Epithelial cell of esophagus (primary cell): ENCODE measurements at regions not wholly inside any gene's neighbourhood (a gene's known extent, or its start where the extent isn't known, plus 50 kb on each side); places are given as distances from the start of the nearest gene placed in this dataset.

Source experiments
- DNase-seq: peaks from one replicate; pipeline ENCODE4 v3.0.0; 2010; ENCODE audit warnings: low read depth
- H3K4me3 ChIP-seq: 2 replicates; pipeline ENCODE4 v1.5.1; 2011; ENCODE audit warnings: mild to moderate bottlenecking, low read length, control low read depth
- CTCF ChIP-seq: IDR thresholded peaks from 2 replicates; pipeline ENCODE4 v1.5.1; 2011; ENCODE audit warnings: low read depth, mild to moderate bottlenecking, low read length, control low read depth, inconsistent platforms; ENCODE audit not compliant: insufficient read depth; ENCODE audit errors: missing control alignments

DNA sequence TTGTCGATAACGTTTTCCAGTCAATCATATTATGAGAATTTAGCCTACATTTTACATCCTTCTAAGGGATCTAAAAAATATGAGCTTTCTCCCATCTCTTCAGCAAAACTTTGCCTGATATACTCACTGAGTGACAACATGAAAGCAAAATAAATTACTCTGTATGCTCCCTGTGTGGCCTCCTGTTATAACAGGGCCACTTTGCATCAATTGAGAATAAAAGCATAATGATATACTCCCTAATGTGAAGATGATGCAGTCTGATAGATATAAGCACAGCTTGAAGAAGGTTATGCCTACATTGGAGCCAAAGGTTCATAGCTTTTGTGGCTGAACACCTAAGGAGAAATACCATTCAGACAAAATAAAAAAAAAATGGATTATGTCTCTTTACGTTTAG, 561.3 kb upstream of the ZNF717 start:
- no peak for DNase-seq
- no peak for TF ChIP-seq CTCF
- no peak overlapping the region for H3K4me3 ChIP-seq

GRCh38 chr3:76349715-76350480, 564.5 kb upstream of the ZNF717 start:
- DNase-seq, result no peak
- H3K4me3 ChIP-seq, result no peak overlapping the region
- TF ChIP-seq CTCF, result no peak

DNA sequence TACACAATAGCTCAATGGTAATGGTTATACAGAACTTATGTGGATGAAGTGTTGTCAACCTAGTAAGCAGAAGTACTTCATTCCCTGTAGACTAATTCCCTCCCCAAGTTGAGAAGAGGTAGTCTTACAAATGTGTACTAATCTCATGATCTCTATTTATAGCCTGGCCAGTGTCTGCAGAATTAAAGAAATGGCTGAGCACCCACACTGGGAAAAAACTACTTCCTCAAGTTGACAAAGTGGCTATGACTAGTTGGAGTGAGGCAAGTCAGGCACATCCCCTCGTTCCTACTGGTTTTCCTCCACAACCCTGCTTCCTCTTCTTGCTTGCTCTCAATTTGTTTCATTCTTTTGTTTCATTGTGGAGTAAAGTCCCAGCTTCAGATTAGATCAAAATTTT, 566.7 kb upstream of the ZNF717 start:
- DNase-seq, result no peak
- no peak for TF ChIP-seq CTCF
- H3K4me3 ChIP-seq, result no peak overlapping the region

- no peak for TF ChIP-seq CTCF
- no peak overlapping the region for H3K4me3 ChIP-seq
- DNase-seq, result no peak
Observed at GRCh38 chr3:76352511-76353284, 567.3 kb upstream of the ZNF717 start.

DNA sequence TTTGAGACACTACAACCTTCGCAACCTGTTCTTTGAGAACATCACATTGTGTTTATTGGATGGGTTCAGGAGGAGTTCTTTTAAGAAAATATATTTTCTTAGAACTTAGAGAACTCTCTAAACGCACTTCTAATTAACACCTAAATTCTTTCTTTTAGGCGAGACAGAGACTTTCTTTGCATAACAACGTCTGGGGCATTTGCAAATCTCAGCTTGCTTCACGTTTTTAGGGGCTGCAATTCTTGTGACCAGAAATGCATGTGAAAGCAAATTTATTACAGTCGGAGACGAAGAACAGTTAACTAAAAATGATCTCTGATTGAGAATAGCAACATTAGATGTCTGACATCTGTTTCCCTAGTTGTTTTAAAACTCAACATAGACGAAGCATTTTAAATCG, 568.3 kb upstream of the ZNF717 start:
- TF ChIP-seq CTCF, result no peak
- H3K4me3 ChIP-seq, result no peak overlapping the region
- no peak for DNase-seq

GRCh38 chr3:76361010-76361409, 575.7 kb upstream of the ZNF717 start:
- no peak for DNase-seq
- no peak overlapping the region for H3K4me3 ChIP-seq
- TF ChIP-seq CTCF, result no peak
